ENCODE measurements at regions not wholly inside any gene's neighbourhood (a gene's known extent, or its start where the extent isn't known, plus 50 kb on each side); places are given as distances from the start of the nearest gene placed in this dataset.

DNA sequence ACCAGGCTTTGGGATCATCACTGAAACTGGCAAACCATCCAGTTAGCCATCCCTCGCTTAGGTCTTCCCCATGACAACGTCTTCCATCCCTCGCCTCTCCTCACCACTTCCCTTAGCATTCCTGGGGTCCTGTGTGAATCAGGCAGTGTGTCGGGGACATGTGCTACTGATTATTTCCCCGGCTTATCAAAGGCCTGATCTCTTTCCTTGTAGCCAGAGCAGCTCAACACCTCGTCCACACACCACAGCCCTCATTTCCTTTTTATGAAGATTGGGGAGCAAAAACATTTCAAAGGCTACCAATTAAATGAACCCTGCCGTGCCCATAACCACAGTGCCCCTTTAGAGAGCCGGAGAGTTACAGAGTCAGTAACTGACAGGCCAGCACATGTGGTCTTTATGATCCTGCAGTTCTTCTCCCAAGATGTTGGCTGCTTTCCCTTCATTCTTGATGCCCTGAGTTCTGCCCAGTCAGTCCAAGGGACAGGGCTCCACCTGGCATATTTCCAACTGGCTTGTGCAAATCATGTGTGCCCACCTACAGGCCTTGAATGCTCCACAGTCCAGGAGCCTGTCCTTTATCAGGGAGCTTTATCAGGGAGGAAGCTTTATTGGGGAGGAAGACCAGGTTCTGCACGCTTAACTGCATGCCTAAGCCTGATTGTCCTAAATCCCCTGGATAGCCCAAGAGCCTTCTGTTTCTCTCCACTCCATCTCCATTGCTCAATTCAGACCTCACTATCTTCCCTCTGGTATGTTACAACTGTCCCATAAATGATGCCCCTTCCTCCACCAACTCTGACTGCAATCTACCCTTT, 343.1 kb downstream of the CYRIA start:
- DNase-seq (ENCODE audit: extremely low read depth in 1 of 2, low read depth in 1 of 2) = no peak

GRCh38 chr2:16321872-16322271, 343.8 kb downstream of the CYRIA start:
- DNase-seq (ENCODE audit: extremely low read depth in 1 of 2, low read depth in 1 of 2) = no peak

- no peak for DNase-seq (ENCODE audit: extremely low read depth in 1 of 2, low read depth in 1 of 2)
Observed at GRCh38 chr2:16321256-16321655, 344.4 kb downstream of the CYRIA start.

DNA sequence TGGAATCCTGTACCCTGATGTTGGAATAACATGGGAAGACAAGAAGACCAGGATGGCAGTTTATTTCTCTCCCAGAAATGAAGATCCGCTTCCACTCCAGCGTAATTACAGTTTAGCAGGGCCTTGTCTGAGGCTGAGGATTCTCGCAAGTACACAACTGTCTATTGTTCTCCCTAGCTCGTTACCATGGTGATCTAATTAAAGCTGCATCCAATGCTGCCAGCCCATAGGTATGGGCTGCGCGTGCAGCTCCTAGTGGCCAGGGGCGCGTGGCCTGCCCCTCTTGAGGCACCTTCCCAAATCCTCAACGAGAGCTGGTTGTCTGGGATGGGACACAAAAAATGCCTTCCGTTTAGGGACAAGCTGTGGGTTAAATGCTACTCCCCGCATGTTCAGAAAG, 344.9 kb downstream of the CYRIA start:
- DNase-seq (ENCODE audit: extremely low read depth in 1 of 2, low read depth in 1 of 2) = no peak

- no peak for DNase-seq (ENCODE audit: extremely low read depth in 1 of 2, low read depth in 1 of 2)
Observed at GRCh38 chr2:16319551-16320121, 346.0 kb downstream of the CYRIA start.

DNA sequence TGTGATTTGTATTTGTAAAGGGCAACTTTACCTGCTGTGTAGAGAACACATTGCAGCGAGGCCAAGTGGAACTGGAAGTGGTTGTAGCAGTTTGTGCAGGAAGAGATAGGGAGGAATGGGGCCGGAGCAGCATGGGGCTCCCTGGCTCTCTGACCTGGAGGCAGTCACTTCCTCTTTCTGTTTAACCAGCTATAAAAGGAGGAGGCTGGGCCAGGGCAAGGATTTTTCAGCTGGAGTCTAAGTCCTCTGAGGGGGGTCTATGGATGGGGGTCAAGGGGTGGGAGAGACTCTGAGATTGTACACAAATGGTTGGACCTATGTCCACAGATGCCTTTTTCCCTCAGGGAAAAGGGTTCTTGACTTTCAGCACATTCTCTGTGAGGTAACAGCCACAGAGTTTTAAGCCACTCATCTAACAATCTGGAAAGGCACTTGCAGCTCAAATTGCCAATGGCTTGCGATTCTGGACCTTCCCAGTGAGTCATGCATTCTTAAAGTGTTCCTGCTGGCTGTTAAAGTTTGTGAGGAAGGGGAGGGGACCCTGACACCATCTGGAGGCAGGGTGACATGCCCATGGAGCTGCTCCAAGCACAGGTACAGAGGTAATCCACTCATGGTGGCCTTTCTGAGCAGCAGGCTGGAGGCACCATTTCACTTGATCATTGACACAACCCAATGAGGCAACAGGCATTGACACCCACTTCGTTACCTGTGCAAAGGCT, 347.0 kb downstream of the CYRIA start:
- no peak for DNase-seq (ENCODE audit: extremely low read depth in 1 of 2, low read depth in 1 of 2)

- DNase-seq (ENCODE audit: extremely low read depth in 1 of 2, low read depth in 1 of 2) = no peak
Observed at GRCh38 chr2:16318051-16318450, 347.6 kb downstream of the CYRIA start.

GRCh38 chr2:16317211-16317830, 348.3 kb downstream of the CYRIA start:
- DNase-seq (ENCODE audit: extremely low read depth in 1 of 2, low read depth in 1 of 2) = no peak

DNA sequence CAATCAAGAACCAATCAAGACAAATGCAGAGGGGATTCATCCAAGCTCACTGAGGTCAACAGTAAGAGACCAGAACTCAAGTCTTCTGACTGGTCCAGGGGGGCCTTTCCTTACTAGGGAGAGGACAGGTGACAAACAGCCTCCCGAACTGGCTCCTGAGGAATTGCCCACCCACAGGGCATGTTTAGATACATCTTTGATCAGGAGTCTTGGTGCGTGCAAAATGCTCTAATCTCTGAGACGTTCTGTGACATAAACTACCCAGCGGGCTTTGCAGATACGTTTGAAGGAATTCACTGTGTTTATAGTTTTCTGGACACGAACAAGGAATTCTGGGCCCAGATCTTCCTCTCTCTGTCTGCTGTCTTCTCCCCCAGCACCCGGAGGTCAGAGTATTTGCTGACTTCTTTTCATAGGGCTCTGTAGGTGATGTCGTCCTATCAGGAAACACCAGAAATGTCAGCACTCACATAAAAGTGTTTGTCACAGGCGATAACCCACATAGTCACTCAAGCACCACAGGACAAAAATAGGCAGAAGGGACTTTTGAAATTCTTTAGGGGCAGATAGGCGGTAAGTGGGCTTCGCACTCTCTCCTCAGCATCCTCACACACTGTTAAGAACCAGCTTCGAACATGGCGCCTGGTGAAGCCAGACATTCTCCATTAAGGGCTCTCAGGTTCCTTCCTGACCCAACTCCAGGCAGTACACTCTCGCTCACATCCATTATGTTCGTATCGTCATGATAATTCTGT, 349.0 kb downstream of the CYRIA start:
- no peak for DNase-seq (ENCODE audit: extremely low read depth in 1 of 2, low read depth in 1 of 2)

DNA sequence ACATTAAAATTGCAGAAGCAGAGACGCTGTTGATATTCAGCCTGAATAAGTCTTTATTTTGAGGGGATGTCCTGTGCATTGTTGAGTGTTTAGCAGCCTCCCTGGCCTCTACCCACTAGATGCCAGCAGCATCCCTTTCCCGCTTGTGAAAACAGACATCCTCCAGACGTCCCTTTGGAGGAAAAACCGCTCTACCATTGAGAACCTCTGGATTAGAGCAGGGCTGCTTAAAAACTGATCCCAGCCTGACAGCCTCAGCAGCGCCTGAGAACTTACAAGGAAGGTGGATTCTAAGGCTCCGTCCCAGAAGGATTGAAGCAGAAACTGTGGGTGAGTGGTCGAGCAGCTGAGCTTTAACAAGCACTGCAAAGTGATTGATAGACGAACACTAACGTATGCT, 349.7 kb downstream of the CYRIA start:
- no peak for DNase-seq (ENCODE audit: extremely low read depth in 1 of 2, low read depth in 1 of 2)

DNA sequence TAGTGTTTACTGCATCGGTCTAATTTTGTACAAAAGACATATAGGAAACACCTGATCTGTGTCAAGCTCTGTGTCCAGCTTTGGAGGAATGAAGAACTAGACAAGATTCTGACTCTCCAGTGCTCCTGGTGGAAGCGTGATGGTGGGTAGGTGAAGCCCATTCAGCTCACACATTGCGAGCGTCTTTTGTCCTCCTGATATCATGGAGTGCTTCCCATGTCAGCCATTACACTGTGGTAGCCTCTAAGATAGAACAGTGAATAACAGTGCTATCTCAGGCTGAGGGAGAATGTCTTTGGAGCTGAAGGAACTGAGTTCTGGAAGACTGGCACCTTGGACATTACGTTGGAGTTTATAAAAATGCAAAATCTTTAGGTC, 350.2 kb downstream of the CYRIA start:
- no peak for DNase-seq (ENCODE audit: extremely low read depth in 1 of 2, low read depth in 1 of 2)

GRCh38 chr2:16314691-16315457, 350.8 kb downstream of the CYRIA start:
- no peak for DNase-seq (ENCODE audit: extremely low read depth in 1 of 2, low read depth in 1 of 2)

- no peak for DNase-seq (ENCODE audit: extremely low read depth in 1 of 2, low read depth in 1 of 2)
Observed at GRCh38 chr2:16314001-16314400, 351.6 kb downstream of the CYRIA start.

DNA sequence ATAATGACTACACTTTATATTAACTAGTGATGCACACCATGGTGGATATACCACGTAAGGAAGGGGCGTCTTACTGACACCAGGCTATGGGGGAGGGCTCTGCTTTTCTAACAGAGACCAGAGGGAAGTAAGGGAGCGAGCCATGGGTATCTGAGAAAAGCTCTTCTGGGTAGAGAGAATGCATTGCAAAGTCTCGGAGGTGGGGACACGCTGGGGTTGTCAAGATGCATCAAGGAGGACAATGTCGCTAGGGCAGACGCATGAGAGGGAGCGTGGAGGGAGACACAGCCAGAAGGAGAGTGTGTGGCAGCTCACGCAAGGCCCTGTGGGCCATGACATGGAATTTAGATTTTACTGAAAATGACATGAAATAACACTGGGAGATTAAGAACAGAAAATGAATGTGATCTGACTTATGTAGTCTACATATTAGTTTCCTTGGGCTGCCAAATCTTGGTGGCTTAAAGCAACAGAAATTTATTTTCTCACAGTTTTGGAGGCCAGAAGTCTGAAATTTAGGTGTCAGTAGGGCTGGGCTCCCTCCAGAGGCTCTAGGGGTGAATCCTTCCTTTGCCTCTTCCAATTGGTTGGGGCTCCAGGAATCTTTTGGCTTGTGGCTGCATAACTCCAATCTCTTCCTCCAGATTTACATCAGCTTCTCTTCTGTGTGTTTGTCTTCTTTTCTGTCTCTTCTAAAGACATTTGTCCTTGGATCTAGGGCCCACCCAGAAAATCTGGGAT, 352.2 kb downstream of the CYRIA start:
- no peak for DNase-seq (ENCODE audit: extremely low read depth in 1 of 2, low read depth in 1 of 2)

GRCh38 chr2:16312771-16313170, 352.9 kb downstream of the CYRIA start:
- DNase-seq (ENCODE audit: extremely low read depth in 1 of 2, low read depth in 1 of 2) = no peak

GRCh38 chr2:16311521-16312440, 353.9 kb downstream of the CYRIA start:
- no peak for DNase-seq (ENCODE audit: extremely low read depth in 1 of 2, low read depth in 1 of 2)

DNA sequence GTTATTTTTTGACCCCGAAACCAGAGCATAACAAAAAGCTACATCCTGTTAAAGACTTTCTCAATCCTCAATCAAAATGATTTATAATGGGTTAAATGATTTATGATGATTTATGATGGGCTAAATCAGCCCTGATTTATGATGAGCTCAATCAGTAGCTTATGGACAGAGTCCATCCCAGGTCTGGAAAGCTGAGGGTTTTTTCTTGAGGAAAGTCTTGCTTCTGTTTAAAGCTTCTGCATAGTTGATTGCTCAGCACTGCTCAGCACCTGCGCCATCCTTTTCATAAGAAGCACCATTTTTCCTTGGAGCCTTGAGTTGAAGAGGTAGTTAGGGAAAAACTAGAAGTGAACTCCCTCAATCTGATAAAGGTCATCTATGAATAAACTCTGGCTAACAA, 356.8 kb downstream of the CYRIA start:
- no peak for DNase-seq (ENCODE audit: extremely low read depth in 1 of 2, low read depth in 1 of 2)

DNA sequence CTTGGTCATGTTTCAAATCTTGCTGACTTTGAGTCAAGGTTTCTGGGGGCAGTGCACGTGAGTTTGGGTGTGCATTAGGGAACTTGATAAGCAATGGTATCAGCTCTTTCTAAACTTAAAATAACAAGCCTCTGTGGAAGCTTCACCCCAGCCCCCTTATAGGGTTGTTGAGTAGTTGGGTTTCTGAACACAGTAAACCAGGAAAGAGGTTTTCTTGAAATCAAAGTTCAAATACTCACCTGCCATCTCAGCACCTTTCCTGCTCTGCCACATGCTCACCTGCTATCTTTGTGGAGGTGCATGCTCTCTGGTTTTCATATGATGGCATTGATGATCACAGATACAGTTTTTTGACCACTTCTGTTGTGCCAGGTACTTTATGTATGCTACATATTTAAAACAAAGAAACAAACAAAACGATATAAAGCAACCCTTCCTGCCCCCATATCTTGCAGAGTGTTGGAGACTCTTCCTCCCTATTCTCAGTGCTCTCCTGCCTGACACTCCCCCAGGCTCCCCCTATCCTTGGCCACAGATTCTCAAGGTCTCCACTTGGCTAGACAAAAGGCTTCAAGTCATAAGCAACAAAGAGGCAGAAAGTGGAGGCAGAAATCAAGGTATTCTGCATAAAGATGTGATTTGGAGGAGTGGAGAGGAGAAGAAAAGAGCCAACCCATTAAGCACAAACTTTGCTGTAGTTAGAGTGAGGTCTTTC, 360.6 kb downstream of the CYRIA start:
- no peak for DNase-seq (ENCODE audit: extremely low read depth in 1 of 2, low read depth in 1 of 2)

Measured in stimulated activated CD8-positive, alpha-beta memory T cell treated with anti-CD3 and anti-CD28 coated beads, Interleukin-7, amount 100 ng/mL, for 48 hours (primary cell).